H1 (cell line): ENCODE measurements at regions not wholly inside any gene's neighbourhood (a gene's known extent, or its start where the extent isn't known, plus 50 kb on each side); places are given as distances from the start of the nearest gene placed in this dataset.

ENCODE experiments used
- ATF3 ChIP-seq: IDR thresholded peaks from 2 replicates; pipeline ENCODE4 v1.6.1; 2011; ENCODE audit warnings: low read depth, mild to moderate bottlenecking, low read length; ENCODE audit not compliant: insufficient read depth
- BCL11A ChIP-seq, 2 experiments: IDR thresholded peaks; one replicate each; pipeline ENCODE4 v1.6.1; 2011; ENCODE audit warnings: low read depth in 2 of 2, low read length in 2 of 2, mild to moderate bottlenecking in 2 of 2
- BRCA1 ChIP-seq: IDR thresholded peaks from 2 replicates; pipeline ENCODE4 v1.6.1; 2012; ENCODE audit warnings: low read depth, low read length, improper control_type of control experiment
- CTCF ChIP-seq, 3 experiments: IDR thresholded peaks; 1 replicate in 2 of 3; 2 replicates in 1 of 3; pipeline versions ENCODE4 v1.5.1 to v1.6.1; 2011; ENCODE audit warnings: low read length in 3 of 3, mild to moderate bottlenecking in 3 of 3, inconsistent platforms in 2 of 3, low read depth in 1 of 3, moderate library complexity in 1 of 3; ENCODE audit not compliant: insufficient read depth in 1 of 3; ENCODE audit errors: control extremely low read depth in 1 of 3
- GABPA ChIP-seq: IDR thresholded peaks from 2 replicates; pipeline ENCODE4 v1.6.1; 2011; ENCODE audit warnings: mild to moderate bottlenecking, low read length, moderate library complexity, borderline replicate concordance; ENCODE audit not compliant: insufficient read depth
- HDAC2 ChIP-seq, 2 experiments: fragments of 300-600 bp in 1 of 2; sonication (generic) in 1 of 2; IDR thresholded peaks; 2 replicates each; pipeline ENCODE4 v1.6.1; 2011 to 2012; ENCODE audit warnings: low read depth in 2 of 2, low read length in 2 of 2, mild to moderate bottlenecking in 2 of 2, moderate library complexity in 2 of 2, borderline replicate concordance in 1 of 2, inconsistent platforms in 1 of 2
- JUND ChIP-seq: IDR thresholded peaks from 2 replicates; pipeline ENCODE4 v1.6.1; 2011; ENCODE audit warnings: mild to moderate bottlenecking, improper control_type of control experiment, low read length
- KDM1A ChIP-seq: fragments of 200-600, 300-600 bp; sonication (generic); IDR thresholded peaks from 2 replicates; pipeline ENCODE4 v1.7.1; 2016; ENCODE audit warnings: mild to moderate bottlenecking, low read length, borderline replicate concordance
- NANOG ChIP-seq: IDR thresholded peaks from 2 replicates; pipeline ENCODE4 v1.6.1; 2011; ENCODE audit warnings: low read length, low read depth, mild to moderate bottlenecking, inconsistent platforms; ENCODE audit not compliant: insufficient read depth, poor library complexity, severe bottlenecking
- RAD21 ChIP-seq, 2 experiments: IDR thresholded peaks in 1 of 2; conservative IDR thresholded peaks in 1 of 2; 2 replicates each; pipeline ENCODE4 v1.6.1; 2011; ENCODE audit warnings: low read depth in 2 of 2, low read length in 2 of 2, improper control_type of control experiment in 1 of 2, inconsistent platforms in 1 of 2, mild to moderate bottlenecking in 1 of 2, moderate library complexity in 1 of 2
- RNF2 ChIP-seq: fragments of 200-900, 300-1000 bp; sonication (generic); IDR thresholded peaks from 2 replicates; pipeline ENCODE4 v1.7.1; 2016; ENCODE audit warnings: borderline replicate concordance, low read depth, mild to moderate bottlenecking, antibody characterized with exemption, low read length; ENCODE audit not compliant: poor library complexity, severe bottlenecking; ENCODE audit errors: missing control alignments
- SUZ12 ChIP-seq: fragments of 200-600 bp; sonication (generic); IDR thresholded peaks from 2 replicates; pipeline ENCODE4 v1.6.1; 2012; ENCODE audit warnings: mild to moderate bottlenecking, inconsistent platforms, low read length, moderate library complexity, mixed read lengths
- TAF1 ChIP-seq: IDR thresholded peaks from 2 replicates; pipeline ENCODE4 v1.6.1; 2011; ENCODE audit warnings: mild to moderate bottlenecking, low read depth, low read length
- ZNF274 ChIP-seq: IDR thresholded peaks from 2 replicates; pipeline ENCODE4 v1.7.0; 2012; ENCODE audit warnings: low read length, borderline replicate concordance; ENCODE audit errors: extremely low read depth

GRCh38 chr6:166105341-166106075 lies 62.1 kb downstream of the TBXT start:
- TF ChIP-seq CTCF (IDR thresholded peaks at IDR 0.05; ENCODE audit: control extremely low read depth in 1 of 3, insufficient read depth in 1 of 3, low read depth in 1 of 3, low read length in 3 of 3) (no peak), ZNF274 (no peak), NANOG (no peak), KDM1A (no peak), JUND (no peak), HDAC2 (IDR thresholded peaks at IDR 0.05; ENCODE audit: borderline replicate concordance in 1 of 2, low read depth in 2 of 2, low read length in 2 of 2) (no peak), GABPA (no peak), RAD21 (IDR thresholded peaks at IDR 0.05 in 1 of 2, conservative IDR thresholded peaks at IDR 0.05 in 1 of 2; ENCODE audit: low read depth in 2 of 2, low read length in 2 of 2) (no peak), BCL11A (IDR thresholded peaks at IDR 0.05; ENCODE audit: low read depth in 2 of 2, low read length in 2 of 2) (no peak), SUZ12 (no peak), RNF2 (no peak), BRCA1 (no peak), ATF3 (no peak), TAF1 (no peak)
